CD14-positive monocyte (primary cell): ENCODE measurements at regions not wholly inside any gene's neighbourhood (a gene's known extent, or its start where the extent isn't known, plus 50 kb on each side); places are given as distances from the start of the nearest gene placed in this dataset.

ENCODE experiments used
- DNase-seq, 3 donors: peaks; one replicate each; pipeline ENCODE4 v3.0.0-alpha.2; 2011 to 2022
- H2AFZ ChIP-seq: 2 replicates; pipeline ENCODE4 v1.6.0; 2012; ENCODE audit warnings: mild to moderate bottlenecking, low read depth, low read length, inconsistent platforms; ENCODE audit not compliant: insufficient read depth, poor library complexity, severe bottlenecking
- H3K27ac ChIP-seq, 2 donors: 1 replicate in 1 of 2; 2 replicates in 1 of 2; pipeline ENCODE4 v1.5.1; 2012 to 2013; ENCODE audit warnings: low read length in 2 of 2, control low read depth in 1 of 2, inconsistent platforms in 1 of 2, low read depth in 1 of 2, mild to moderate bottlenecking in 1 of 2
- H3K27me3 ChIP-seq, 2 donors: one replicate each; pipeline versions ENCODE4 v1.6.0 to v1.6.1; 2011 to 2013; ENCODE audit warnings: low read length in 2 of 2; ENCODE audit not compliant: control insufficient read depth in 2 of 2, insufficient read depth in 2 of 2
- H3K36me3 ChIP-seq, 2 donors: replicated peaks in 1 of 2; 1 replicate in 1 of 2; 2 replicates in 1 of 2; pipeline versions ENCODE4 v1.5.1 to v1.6.1; 2012 to 2013; ENCODE audit warnings: low read length in 2 of 2, control low read depth in 1 of 2, inconsistent platforms in 1 of 2, mild to moderate bottlenecking in 1 of 2; ENCODE audit not compliant: insufficient read depth in 2 of 2, control insufficient read depth in 1 of 2
- H3K4me1 ChIP-seq, 2 donors: 1 replicate in 1 of 2; 2 replicates in 1 of 2; pipeline versions ENCODE4 v1.5.1 to v1.6.1; 2012 to 2013; ENCODE audit warnings: low read length in 2 of 2, control low read depth in 1 of 2, inconsistent platforms in 1 of 2, mild to moderate bottlenecking in 1 of 2, moderate library complexity in 1 of 2; ENCODE audit not compliant: insufficient read depth in 2 of 2, control insufficient read depth in 1 of 2
- H3K4me2 ChIP-seq: replicated peaks from 2 replicates; pipeline ENCODE3; 2012; ENCODE audit warnings: low read length, moderate library complexity, mild to moderate bottlenecking; ENCODE audit not compliant: poor library complexity, severe bottlenecking; ENCODE audit errors: extremely low read depth
- H3K4me3 ChIP-seq, 3 experiments: fragments of 200-600 bp in 1 of 3; sonication (generic) in 1 of 3; replicated peaks in 1 of 3; 1 replicate in 2 of 3; 2 replicates in 1 of 3; pipeline ENCODE4 v1.5.1; 2011 to 2013; ENCODE audit warnings: low read length in 3 of 3, mild to moderate bottlenecking in 3 of 3, control low read depth in 2 of 3, low read depth in 2 of 3, inconsistent platforms in 1 of 3, moderate library complexity in 1 of 3
- H3K79me2 ChIP-seq: 2 replicates; pipeline ENCODE4 v1.6.0; 2012; ENCODE audit warnings: mild to moderate bottlenecking, control low read depth, inconsistent platforms, low read length, moderate library complexity; ENCODE audit not compliant: insufficient read depth
- H3K9ac ChIP-seq: 2 replicates; pipeline ENCODE4 v1.6.0; 2017; ENCODE audit warnings: low read length, mild to moderate bottlenecking; ENCODE audit not compliant: insufficient read depth, poor library complexity, severe bottlenecking
- H3K9me3 ChIP-seq, 2 donors: replicated peaks in 1 of 2; 1 replicate in 1 of 2; 2 replicates in 1 of 2; pipeline versions ENCODE4 v1.5.1 to v1.6.1; 2012 to 2013; ENCODE audit warnings: low read length in 2 of 2, control low read depth in 1 of 2; ENCODE audit not compliant: control insufficient read depth in 1 of 2, insufficient read depth in 1 of 2
- H4K20me1 ChIP-seq: 2 replicates; pipeline ENCODE4 v1.6.0; 2012; ENCODE audit warnings: mild to moderate bottlenecking, low read length, control low read depth, moderate library complexity; ENCODE audit not compliant: insufficient read depth
- H3K27ac Mint-ChIP-seq, 7 donors: one replicate each; pipeline ENCODE4 v1.8.0; 2020; ENCODE audit warnings: mild to moderate bottlenecking in 7 of 7, mixed read lengths in 7 of 7, moderate library complexity in 6 of 7, inconsistent platforms in 2 of 7
- H3K27me3 Mint-ChIP-seq, 3 donors: one replicate each; pipeline ENCODE4 v1.8.0; 2021 to 2022; ENCODE audit warnings: low read depth in 3 of 3, mild to moderate bottlenecking in 3 of 3, mixed read lengths in 3 of 3, moderate library complexity in 3 of 3, inconsistent platforms in 1 of 3
- H3K36me3 Mint-ChIP-seq, 2 donors: one replicate each; pipeline ENCODE4 v1.8.0; 2020; ENCODE audit warnings: mixed read lengths in 2 of 2, inconsistent platforms in 1 of 2, mild to moderate bottlenecking in 1 of 2
- H3K4me1 Mint-ChIP-seq: one replicate; pipeline ENCODE4 v1.8.0; 2020; ENCODE audit warnings: mild to moderate bottlenecking, mixed read lengths
- H3K4me3 Mint-ChIP-seq, 2 donors: one replicate each; pipeline ENCODE4 v1.8.0; 2020; ENCODE audit warnings: mild to moderate bottlenecking in 2 of 2, mixed read lengths in 2 of 2, moderate library complexity in 1 of 2
- H3K9me3 Mint-ChIP-seq, 7 donors: one replicate each; pipeline ENCODE4 v1.8.0; 2020 to 2022; ENCODE audit warnings: mixed read lengths in 7 of 7, mild to moderate bottlenecking in 6 of 7, moderate library complexity in 6 of 7, inconsistent platforms in 2 of 7
- CTCF ChIP-seq: fragments of 200-600 bp; IDR thresholded peaks from one replicate; pipeline ENCODE4 v1.8.0; 2022; ENCODE audit warnings: antibody characterized with exemption, mild to moderate bottlenecking
- WGBS: methylation state at CpG from one replicate; pipeline ENCODE4 v1.1.5; 2013; ENCODE audit warnings: missing lambda C conversion rate; ENCODE audit not compliant: insufficient coverage; 5-methylcytosine and 5-hydroxymethylcytosine counted together
- intact Hi-C, 2 donors: fragments of 100-400 bp; cut with micrococcal nuclease; formaldehyde crosslinking; loops; one replicate each; pipeline versions ENCODE4 v1.15.0 to v1.15.1; 2023

DNA sequence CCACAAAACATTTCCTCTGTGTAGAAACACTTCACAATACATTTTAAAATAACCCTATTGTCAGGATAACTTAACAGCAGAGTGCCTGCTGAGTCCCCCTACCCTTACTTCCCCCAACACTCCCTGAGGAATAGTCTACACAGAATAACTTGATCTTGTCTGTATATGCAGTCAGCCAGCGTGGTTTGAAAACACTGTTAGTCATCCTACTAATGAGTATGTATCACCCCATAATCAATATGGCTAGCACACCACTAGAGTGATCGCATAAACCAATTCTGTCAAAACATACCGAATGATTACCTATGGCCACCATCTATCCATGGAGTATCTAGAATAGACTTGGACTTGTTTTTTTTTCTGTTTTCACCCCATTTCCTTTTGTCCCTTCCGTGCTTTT is 152.7 kb upstream of the NECTIN3 start:
- no peaks in the 10 kb centered on the region for H3K4me1 ChIP-seq
- no peak overlapping the region for H3K4me2 ChIP-seq
- DNase-seq, result no peak
- no peaks in the 10 kb centered on the region for H4K20me1 ChIP-seq
- H3K27me3 Mint-ChIP-seq, result no peaks in the 10 kb centered on the region
- no peak for TF ChIP-seq CTCF
- no peak overlapping the region for H3K27ac Mint-ChIP-seq
- no peak overlapping the region for H2AFZ ChIP-seq
- no peak overlapping the region for H3K4me3 ChIP-seq
- WGBS, result 100% methylated on average over 1 of the region's 4 CpGs
- no peak overlapping the region for H3K27ac ChIP-seq
- no peaks in the 10 kb centered on the region for H3K36me3 ChIP-seq
- no peaks in the 10 kb centered on the region for H3K4me1 Mint-ChIP-seq
- peaks cover 6 to 17% (median 14%) of the 10 kb centered on the region in 7 donors for H3K9me3 Mint-ChIP-seq
- H3K27me3 ChIP-seq, result no peaks in the 10 kb centered on the region
- no peaks in the 10 kb centered on the region for H3K36me3 Mint-ChIP-seq
- peaks cover 0 to 17% of the 10 kb centered on the region in 2 donors for H3K9me3 ChIP-seq
- no peak overlapping the region for H3K4me3 Mint-ChIP-seq
- intact Hi-C loops, result no loop called here
- H3K79me2 ChIP-seq, result no peaks in the 10 kb centered on the region
- H3K9ac ChIP-seq, result no peak overlapping the region

DNA sequence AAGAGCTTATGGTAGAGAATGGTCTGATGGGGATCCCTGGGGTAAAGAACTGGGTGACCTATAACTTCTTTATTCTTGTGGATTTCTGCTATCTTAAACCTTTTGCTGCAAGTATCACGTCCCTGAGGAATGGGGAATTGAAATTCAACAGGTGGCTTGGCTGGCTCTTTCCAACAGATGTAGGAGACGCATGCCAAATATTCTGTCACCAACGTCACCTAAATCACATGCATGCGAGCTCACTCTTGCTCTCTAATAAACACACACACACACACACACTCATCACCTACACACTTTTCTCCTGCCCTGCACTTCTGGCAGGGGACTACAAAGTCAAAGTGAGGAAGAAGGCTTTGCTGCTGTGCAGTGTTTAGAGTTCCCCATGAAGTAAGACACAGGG is 145.8 kb upstream of the NECTIN3 start:
- H3K9me3 Mint-ChIP-seq, result peaks cover 0 to 6% (median 2%) of the 10 kb centered on the region in 7 donors

More for the DNA sequence above, 145.8 kb upstream of the NECTIN3 start:
- intact Hi-C loops, result no loop called here
- Histone ChIP-seq H3K9ac (no peak overlapping the region), H3K79me2 (no peaks in the 10 kb centered on the region), H3K4me3 (no peak overlapping the region), H3K4me1 (no peaks in the 10 kb centered on the region), H3K27ac (no peak overlapping the region), H4K20me1 (no peaks in the 10 kb centered on the region), H3K36me3 (no peaks in the 10 kb centered on the region), H3K27me3 (no peaks in the 10 kb centered on the region), H3K9me3 (peaks cover 0 to 6% of the 10 kb centered on the region in 2 donors), H3K4me2 (no peak overlapping the region), H2AFZ (no peak overlapping the region)
- DNase-seq, result no peak
- Mint-ChIP-seq H3K36me3 (no peaks in the 10 kb centered on the region), H3K27ac (no peak overlapping the region), H3K4me3 (no peak overlapping the region), H3K4me1 (no peaks in the 10 kb centered on the region), H3K27me3 (no peaks in the 10 kb centered on the region)
- no peak for TF ChIP-seq CTCF
- 80% methylated on average over 1 of the region's 4 CpGs for WGBS
